ENCODE measurements at regions not wholly inside any gene's neighbourhood (a gene's known extent, or its start where the extent isn't known, plus 50 kb on each side); places are given as distances from the start of the nearest gene placed in this dataset.

GRCh38 chr4:82076359-82076758, 297.4 kb downstream of the HNRNPD start:
- DNase-seq: no peak

GRCh38 chr4:82071951-82072350, 301.8 kb downstream of the HNRNPD start:
- no peak for DNase-seq

GRCh38 chr4:82069883-82070638, 303.7 kb downstream of the HNRNPD start:
- no peak for DNase-seq

GRCh38 chr4:82063017-82063416, 310.8 kb downstream of the HNRNPD start:
- DNase-seq: no peak

DNA sequence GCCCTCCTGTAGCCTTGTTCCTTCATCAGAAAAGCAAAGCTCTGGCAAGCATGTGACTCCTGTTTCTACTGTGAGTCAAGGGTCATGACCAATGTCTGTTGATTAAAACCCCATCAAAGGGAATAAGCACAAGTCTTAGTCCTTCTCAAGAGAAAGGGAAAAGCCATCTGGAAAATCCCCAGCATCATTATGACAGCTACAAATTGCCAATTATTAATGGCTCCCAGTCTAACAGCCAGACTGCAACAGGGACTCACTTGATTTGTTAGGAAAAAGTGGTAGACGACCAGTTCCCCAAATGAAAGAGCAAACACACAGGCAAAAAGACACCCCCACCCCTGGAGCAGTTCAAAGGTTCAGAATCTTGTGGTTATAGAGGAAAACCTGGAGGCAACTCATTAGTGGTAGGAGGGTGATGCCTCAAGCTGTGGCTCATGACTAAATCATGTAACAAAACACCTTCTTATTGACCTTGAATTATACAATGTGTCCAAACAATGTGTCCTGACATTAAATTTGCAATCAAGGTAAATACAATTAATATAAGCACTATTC, 315.7 kb downstream of the HNRNPD start:
- DNase-seq: no peak

DNA sequence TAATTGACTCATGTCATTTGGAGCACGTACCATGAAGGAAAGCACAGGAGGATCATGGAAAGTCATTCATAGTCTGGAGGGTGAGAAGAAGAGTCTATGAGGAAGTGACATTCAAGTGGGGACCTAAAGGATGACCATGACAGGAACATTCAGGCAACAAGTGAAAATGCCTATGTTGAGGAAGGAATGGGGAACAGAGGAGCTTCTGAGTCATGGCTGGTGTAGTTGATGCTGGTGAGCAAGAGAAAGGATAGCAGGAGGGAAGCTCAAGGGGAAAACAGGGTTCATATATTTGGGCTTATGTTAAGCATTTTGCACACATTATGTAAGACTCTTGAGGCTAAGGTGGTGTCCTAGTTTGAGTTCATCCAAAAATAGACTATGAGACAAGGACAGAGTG, 318.6 kb downstream of the HNRNPD start:
- no peak for DNase-seq

DNA sequence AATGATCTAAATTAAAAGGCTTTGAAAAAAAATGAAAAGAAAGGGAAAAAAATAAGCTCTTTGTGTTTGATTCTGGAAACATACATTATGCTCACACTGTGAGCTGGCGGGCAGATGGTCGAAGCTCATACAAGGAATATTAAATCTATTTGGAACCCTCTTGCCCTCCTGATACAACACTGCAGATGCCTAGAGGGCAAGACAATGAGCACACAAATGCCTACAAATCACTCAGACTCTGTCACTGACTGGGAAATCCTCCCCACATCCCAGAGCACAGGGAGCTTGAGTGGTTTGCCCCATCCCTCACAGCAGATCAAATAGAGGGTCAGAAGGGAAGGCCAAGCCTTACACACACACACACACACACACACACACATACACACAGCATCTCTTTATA, 320.4 kb downstream of the HNRNPD start:
- no peak for DNase-seq

- DNase-seq: no peak
Observed at GRCh38 chr4:82050796-82051195, 323.0 kb downstream of the HNRNPD start.

- no peak for DNase-seq
Observed at GRCh38 chr4:82049294-82049693, 324.5 kb downstream of the HNRNPD start.

GRCh38 chr4:82047731-82048130, 326.1 kb downstream of the HNRNPD start:
- DNase-seq: no peak

DNA sequence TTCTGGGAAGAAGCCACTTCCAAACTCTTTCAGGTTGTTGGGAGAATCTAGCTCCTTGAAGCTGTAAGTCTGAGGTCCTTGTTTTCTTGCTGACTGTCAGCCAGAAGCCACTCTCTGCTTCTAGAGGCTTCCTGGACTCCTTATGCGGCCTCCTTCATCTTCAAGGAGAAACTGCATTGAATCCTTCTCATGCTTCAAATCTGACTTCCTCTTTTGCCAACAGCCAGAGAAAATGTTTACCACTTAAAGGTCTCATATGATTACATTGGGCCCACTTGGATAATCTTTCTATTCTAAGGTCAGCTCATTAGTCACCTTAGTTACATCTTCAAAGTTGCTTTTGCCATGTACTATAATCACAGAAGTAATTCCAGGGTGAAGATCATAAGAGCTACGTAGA, 327.0 kb downstream of the HNRNPD start:
- no peak for DNase-seq

DNA sequence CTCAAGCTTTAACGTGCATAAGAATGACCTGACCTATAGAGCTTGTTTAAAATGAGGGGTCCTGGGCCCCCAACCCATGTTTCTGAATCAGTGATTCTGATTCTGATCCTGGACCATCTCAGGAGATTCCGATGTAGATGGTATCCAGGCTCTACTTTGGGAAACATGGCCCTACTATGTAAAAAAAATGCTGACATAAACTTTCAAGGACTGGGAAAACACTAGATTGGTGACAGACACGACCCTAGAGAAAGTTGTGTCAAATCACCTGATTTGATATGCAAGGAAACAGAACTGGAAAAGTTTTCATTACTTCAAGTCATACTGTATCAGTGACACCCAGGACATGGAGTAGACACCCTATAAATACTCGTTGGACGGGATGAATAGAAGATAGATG, 328.5 kb downstream of the HNRNPD start:
- no peak for DNase-seq

- no peak for DNase-seq
Observed at GRCh38 chr4:82044141-82044993, 329.4 kb downstream of the HNRNPD start.

DNA sequence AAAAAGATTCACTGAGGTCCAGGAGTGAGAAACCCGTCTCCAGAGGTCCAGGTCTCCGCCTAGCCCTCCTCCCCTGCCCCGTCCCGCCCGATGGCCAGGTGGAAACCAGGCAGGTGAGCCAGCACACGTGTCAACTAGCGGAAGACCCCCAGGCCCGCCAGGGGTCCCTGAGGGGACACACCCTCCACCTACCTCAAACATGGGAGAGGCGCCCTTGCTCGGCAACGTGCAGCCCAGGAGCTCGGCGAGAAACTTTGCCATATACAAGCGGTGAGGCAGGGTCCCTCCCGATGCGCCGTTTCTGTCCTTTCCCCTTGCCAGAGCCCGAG, 330.0 kb downstream of the HNRNPD start:
- DNase-seq: no peak

- DNase-seq: no peak
Observed at GRCh38 chr4:82043081-82043808, 330.5 kb downstream of the HNRNPD start.

GRCh38 chr4:82042042-82042441, 331.7 kb downstream of the HNRNPD start:
- DNase-seq: no peak

GRCh38 chr4:82038936-82039335, 334.9 kb downstream of the HNRNPD start:
- DNase-seq: no peak

DNA sequence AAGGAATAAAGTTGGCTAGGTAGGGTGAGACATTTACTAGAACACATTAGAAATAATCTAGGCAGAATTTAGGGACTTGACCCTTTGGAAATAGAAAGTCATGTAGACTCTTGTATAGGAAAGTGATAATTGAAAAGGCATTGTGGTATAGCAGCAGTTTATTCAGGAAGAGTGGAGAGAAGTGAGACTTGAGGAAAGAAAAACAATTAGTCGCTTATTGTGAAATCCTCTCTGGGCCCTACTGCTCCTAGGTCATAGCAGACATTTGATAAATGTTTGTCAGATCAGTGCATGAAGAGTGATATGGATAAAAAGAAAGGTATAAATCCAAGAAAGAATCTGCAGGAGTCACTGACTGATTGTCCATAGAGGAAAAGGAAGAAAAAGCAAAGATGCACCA, 337.6 kb downstream of the HNRNPD start:
- DNase-seq: no peak

DNA sequence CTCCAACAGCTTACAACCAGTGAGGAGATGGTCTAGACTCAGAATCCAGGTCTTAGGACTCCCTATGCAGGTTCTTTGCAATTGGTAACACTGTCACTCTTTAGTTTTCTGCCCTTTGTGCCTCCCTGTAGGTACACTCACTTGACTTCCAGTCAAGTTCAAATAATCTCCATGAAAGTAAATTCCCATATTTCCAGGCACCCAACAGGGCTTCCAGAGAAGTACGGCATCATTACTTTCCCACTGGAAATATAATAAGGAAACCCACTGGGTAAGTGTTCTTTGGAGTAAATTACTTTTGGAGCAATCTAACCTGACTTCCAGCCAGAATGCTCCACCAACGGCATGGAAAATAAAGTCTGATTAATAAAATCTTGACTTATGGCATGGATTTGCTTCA, 338.9 kb downstream of the HNRNPD start:
- DNase-seq: no peak

DNA sequence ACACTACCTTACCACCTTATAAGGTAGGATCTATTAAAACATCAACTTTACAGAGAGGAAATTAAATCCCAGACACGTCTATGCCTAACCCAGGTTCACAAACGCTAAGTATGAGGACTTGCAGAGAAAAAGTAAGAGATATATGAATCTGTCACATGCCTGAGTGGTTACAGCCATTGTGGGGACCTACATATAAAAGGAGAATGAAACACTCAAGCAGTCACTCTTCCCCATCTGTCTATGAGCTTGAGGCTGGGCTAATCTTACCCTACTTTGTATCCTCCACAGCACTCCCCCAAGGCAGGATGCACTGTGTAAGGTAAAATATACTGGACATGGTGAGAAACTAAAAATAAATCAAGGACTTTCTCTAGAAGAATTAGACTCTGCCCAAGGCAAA, 339.9 kb downstream of the HNRNPD start:
- DNase-seq: no peak

DNA sequence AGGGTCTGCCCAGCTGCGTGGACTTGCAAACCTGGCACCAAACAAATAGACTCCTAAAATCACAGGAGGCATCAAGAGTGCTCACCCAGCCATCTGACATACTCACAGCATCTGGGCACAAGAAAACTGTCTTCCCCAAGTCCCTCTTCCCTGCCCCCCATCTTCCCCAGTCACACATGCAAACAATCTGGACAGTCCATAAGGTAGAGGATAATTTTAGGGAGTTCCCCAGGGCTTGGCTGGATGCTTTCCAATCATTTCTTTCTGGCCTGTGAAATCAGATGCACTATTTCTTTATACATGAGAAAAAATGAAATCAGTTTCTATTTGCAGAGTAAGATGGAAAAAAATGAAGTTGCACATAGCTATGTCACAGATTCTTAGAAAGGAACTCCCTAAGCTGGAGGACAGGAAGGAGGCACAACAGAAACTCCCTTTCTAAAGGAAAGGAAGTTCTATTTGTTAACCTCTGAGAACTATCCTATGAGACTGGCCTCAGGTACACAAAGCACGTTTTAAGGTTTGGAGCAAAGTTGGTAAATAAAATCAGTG, 342.3 kb downstream of the HNRNPD start:
- DNase-seq: no peak

GRCh38 chr4:82017680-82018079, 356.1 kb downstream of the HNRNPD start:
- DNase-seq: peak in 1 of 5 donors; percentile 8

DNA sequence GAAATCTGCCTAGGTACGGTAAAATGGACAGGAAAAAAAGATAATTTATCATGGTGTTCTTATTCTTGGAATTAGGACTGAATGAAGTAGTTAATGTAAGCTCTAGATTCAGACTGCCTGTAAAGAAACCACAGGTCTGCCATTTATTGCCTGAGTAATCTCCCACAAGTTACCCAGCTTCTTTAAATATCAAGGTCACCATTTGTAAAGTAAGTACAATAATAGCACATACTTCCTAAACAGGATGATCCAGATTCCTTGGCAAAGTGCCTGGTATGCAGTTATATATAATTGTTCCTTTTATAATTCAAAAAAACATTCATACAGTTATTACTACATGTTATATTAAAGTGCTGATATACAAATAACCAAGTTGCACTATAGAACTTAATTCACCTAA, 368.6 kb downstream of the HNRNPD start:
- DNase-seq: no peak
